GM20000 (cell line): ENCODE measurements at regions not wholly inside any gene's neighbourhood (a gene's known extent, or its start where the extent isn't known, plus 50 kb on each side); places are given as distances from the start of the nearest gene placed in this dataset.

Experiments
- DNase-seq: peaks from one replicate; pipeline ENCODE4 v3.0.0; 2012; ENCODE audit warnings: low spot score
- TF ChIP-seq, protein P1 (sequence below): IDR thresholded peaks from 2 replicates; pipeline ENCODE4 v1.5.1; 2012; ENCODE audit warnings: mild to moderate bottlenecking, control low read depth; ENCODE audit errors: extremely low read depth, missing control alignments

GRCh38 chr21:28811860-28812259 lies 180.8 kb downstream of the LTN1 start:
- TF ChIP-seq, protein P1, sequence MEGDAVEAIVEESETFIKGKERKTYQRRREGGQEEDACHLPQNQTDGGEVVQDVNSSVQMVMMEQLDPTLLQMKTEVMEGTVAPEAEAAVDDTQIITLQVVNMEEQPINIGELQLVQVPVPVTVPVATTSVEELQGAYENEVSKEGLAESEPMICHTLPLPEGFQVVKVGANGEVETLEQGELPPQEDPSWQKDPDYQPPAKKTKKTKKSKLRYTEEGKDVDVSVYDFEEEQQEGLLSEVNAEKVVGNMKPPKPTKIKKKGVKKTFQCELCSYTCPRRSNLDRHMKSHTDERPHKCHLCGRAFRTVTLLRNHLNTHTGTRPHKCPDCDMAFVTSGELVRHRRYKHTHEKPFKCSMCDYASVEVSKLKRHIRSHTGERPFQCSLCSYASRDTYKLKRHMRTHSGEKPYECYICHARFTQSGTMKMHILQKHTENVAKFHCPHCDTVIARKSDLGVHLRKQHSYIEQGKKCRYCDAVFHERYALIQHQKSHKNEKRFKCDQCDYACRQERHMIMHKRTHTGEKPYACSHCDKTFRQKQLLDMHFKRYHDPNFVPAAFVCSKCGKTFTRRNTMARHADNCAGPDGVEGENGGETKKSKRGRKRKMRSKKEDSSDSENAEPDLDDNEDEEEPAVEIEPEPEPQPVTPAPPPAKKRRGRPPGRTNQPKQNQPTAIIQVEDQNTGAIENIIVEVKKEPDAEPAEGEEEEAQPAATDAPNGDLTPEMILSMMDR: no peak

GRCh38 chr21:28810826-28811524 lies 181.7 kb downstream of the LTN1 start:
- no peak for DNase-seq
- TF ChIP-seq, protein P1: no peak

More at GRCh38 chr21:28811860-28812259, 180.8 kb downstream of the LTN1 start:
- DNase-seq: no peak

DNA sequence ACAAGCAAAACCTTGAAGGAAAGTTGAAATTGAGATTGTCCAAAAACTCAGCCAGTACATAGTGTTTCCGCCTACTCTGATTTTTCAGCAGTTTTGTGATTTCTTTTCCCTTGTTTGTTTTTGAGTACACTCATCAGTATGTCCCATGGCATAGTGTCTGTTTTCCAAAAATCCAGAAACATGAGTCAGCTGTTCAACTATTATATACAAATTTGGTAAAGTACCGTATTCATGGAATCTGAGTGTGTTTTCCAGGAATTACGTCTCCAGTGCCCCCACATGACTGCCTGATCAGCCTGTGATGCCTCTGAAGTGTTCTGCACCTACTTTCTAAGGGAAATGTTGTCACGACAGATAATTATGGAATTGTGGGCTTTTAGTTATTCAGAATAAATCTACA lies 186.8 kb downstream of the LTN1 start:
- TF ChIP-seq, protein P1: no peak
- no peak for DNase-seq

DNA sequence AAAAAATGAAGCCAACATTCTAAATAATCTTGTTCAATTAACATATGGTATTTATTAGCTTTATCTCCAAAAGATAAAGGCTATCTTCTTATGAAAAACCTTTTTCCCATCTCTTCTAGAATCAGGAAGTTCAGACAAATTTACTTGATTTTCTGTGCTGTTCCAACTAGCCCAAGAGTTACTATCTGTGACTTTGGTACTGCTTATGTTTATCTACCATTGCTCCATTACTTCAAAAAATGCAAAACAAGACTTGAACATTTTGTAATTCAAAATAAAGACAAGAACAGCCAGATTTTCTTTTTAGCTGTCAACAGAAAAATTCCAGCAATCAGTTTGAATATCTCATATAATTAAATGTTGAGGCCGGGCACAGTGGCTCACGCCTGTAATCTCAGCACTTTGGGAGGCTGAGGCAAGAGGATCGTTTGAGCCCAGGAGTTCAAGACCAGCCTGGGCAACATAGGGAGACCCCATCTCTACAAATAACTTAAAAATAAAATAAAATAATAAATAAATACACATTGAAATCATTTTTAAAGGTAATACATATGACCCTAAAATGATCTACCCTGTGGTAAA lies 188.5 kb downstream of the LTN1 start:
- TF ChIP-seq, protein P1: no peak
- no peak for DNase-seq

GRCh38 chr21:28801906-28802305 lies 190.8 kb downstream of the LTN1 start:
- TF ChIP-seq, protein P1: no peak
- DNase-seq: no peak

DNA sequence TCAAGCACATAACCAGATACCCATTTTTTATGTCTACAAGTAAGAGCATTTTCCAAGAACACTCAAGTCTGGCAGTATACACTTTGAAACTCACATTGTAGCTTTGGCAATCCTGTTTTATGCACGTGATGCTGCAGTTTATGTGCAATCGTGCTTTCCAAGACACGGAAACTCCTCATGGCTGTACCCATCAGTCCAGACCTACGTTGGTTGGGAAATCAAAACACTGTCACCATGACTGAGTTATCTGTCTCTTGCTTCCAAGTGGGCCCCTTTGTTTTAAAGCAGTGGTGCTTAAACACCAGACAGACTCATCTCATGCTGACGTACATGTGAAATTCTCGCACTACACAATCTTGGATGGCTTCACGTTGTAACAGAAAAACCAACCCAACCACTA lies 192.8 kb downstream of the LTN1 start:
- no peak for DNase-seq
- TF ChIP-seq, protein P1: no peak

GRCh38 chr21:28798798-28799197 lies 193.9 kb downstream of the LTN1 start:
- TF ChIP-seq, protein P1: no peak
- DNase-seq: no peak
